Endothelial cell of umbilical vein (primary cell): ENCODE measurements at regions not wholly inside any gene's neighbourhood (a gene's known extent, or its start where the extent isn't known, plus 50 kb on each side); places are given as distances from the start of the nearest gene placed in this dataset.

Experiments used
- BruUV-seq: library from RNA; stranded (reverse); fragments of 400-500 nt; replicated peaks from 2 replicates; lab custom pipeline; 2021; lab: Mats Ljungman, UMichigan
- CTCF ChIA-PET: fragments of 300-600, 350-600 bp; sonication (Branson Sonifier 250); formaldehyde crosslinking; loops from one replicate; lab custom pipeline; 2021; ENCODE audit warnings: antibody characterized with exemption, inconsistent platforms; lab: Charles Lee
- POLR2A ChIA-PET: fragments of 300-600, 350-600 bp; sonication (Branson Sonifier 250); formaldehyde crosslinking; loops from one replicate; lab custom pipeline; 2021; ENCODE audit warnings: antibody characterized with exemption, inconsistent platforms; lab: Charles Lee
- DNase-seq: peaks from one replicate; pipeline ENCODE4 v3.0.0-alpha.2; 2011; ENCODE audit warnings: low read depth, low spot score
- FAIRE-seq: peaks from 2 replicates; lab custom pipeline; 2011; peaks lifted over from hg19 to GRCh38; lab: Jason Lieb, UNC
- H2AFZ ChIP-seq: 2 replicates; pipeline ENCODE4 v1.6.0; 2012; ENCODE audit warnings: low read depth, low read length, control low read depth, inconsistent platforms
- H3K27ac ChIP-seq: 2 replicates; pipeline ENCODE4 v1.5.1; 2011; ENCODE audit warnings: low read depth, mild to moderate bottlenecking, control low read depth, low read length, moderate library complexity; ENCODE audit not compliant: insufficient read depth
- H3K27me3 ChIP-seq, 2 experiments: 2 replicates each; pipeline versions ENCODE4 v1.6.0 to v1.6.1; 2011; ENCODE audit warnings: low read length in 2 of 2, mixed read lengths in 1 of 2; ENCODE audit not compliant: control insufficient read depth in 2 of 2, insufficient read depth in 2 of 2
- H3K36me3 ChIP-seq, 2 experiments: 2 replicates in 1 of 2; 3 replicates in 1 of 2; pipeline ENCODE4 v1.5.1; 2011; ENCODE audit warnings: low read length in 2 of 2, mild to moderate bottlenecking in 1 of 2, moderate library complexity in 1 of 2; ENCODE audit not compliant: control insufficient read depth in 2 of 2, insufficient read depth in 2 of 2; ENCODE audit errors: extremely low read depth in 1 of 2
- H3K4me1 ChIP-seq: 3 replicates; pipeline ENCODE4 v1.5.1; 2011; ENCODE audit warnings: mild to moderate bottlenecking, low read length; ENCODE audit not compliant: control insufficient read depth, insufficient read depth; ENCODE audit errors: extremely low read depth
- H3K4me2 ChIP-seq: 2 replicates; pipeline ENCODE4 v1.6.1; 2011; ENCODE audit warnings: low read length, control low read depth, mixed read lengths; ENCODE audit not compliant: insufficient read depth
- H3K4me3 ChIP-seq, 3 experiments: fragments of 200-600 bp in 1 of 3; sonication (generic), shearing (Covaris generic) in 1 of 3; replicated peaks in 1 of 3; 2 replicates each; pipeline ENCODE4 v1.5.1; 2011 to 2016; ENCODE audit warnings: control low read depth in 3 of 3, low read length in 3 of 3, mild to moderate bottlenecking in 2 of 3, inconsistent platforms in 1 of 3, low read depth in 1 of 3, moderate library complexity in 1 of 3; ENCODE audit not compliant: insufficient read depth in 1 of 3
- H3K79me2 ChIP-seq: 2 replicates; pipeline ENCODE4 v1.6.0; 2012; ENCODE audit warnings: low read length, inconsistent platforms; ENCODE audit not compliant: control insufficient read depth, insufficient read depth
- H3K9ac ChIP-seq: replicated peaks from 2 replicates; pipeline ENCODE3; 2011; ENCODE audit warnings: low read length, control low read depth; ENCODE audit not compliant: insufficient read depth; ENCODE audit errors: extremely low read depth
- H3K9me1 ChIP-seq: replicated peaks from 3 replicates; pipeline ENCODE4 v1.6.0; 2011; ENCODE audit warnings: mild to moderate bottlenecking, low read length; ENCODE audit not compliant: control insufficient read depth, insufficient read depth; ENCODE audit errors: extremely low read depth
- H3K9me3 ChIP-seq: replicated peaks from 2 replicates; pipeline ENCODE4 v1.5.1; 2012; ENCODE audit warnings: low read length, inconsistent platforms; ENCODE audit not compliant: control insufficient read depth, insufficient read depth
- H4K20me1 ChIP-seq: replicated peaks from 2 replicates; pipeline ENCODE3; 2011; ENCODE audit warnings: mild to moderate bottlenecking, low read length; ENCODE audit not compliant: control insufficient read depth, insufficient read depth; ENCODE audit errors: extremely low read depth
- CTCF ChIP-seq, 2 donors: IDR thresholded peaks; 1 replicate in 1 of 2; 2 replicates in 1 of 2; pipeline ENCODE4 v1.5.1; 2011; ENCODE audit warnings: low read length in 2 of 2, mild to moderate bottlenecking in 2 of 2, moderate library complexity in 2 of 2, control low read depth in 1 of 2, inconsistent platforms in 1 of 2, low read depth in 1 of 2; ENCODE audit not compliant: insufficient read depth in 1 of 2; ENCODE audit errors: extremely low read depth in 1 of 2
- EZH2 ChIP-seq: IDR thresholded peaks from 2 replicates; pipeline ENCODE4 v1.6.1; 2012; ENCODE audit warnings: borderline replicate concordance, low read depth, mild to moderate bottlenecking, moderate library complexity, low read length, inconsistent platforms; ENCODE audit not compliant: severe bottlenecking
- FOS ChIP-seq: IDR thresholded peaks from 2 replicates; pipeline ENCODE4 v1.6.1; 2011; ENCODE audit warnings: mild to moderate bottlenecking, low read length, moderate library complexity, borderline replicate concordance; ENCODE audit not compliant: insufficient read depth
- JUN ChIP-seq: IDR thresholded peaks from 2 replicates; pipeline ENCODE4 v1.6.1; 2011; ENCODE audit warnings: borderline replicate concordance, low read depth; ENCODE audit not compliant: insufficient read length, insufficient read depth
- MAX ChIP-seq: IDR thresholded peaks from 2 replicates; pipeline ENCODE4 v1.6.1; 2011; ENCODE audit not compliant: insufficient read depth, insufficient read length
- MYC ChIP-seq: IDR thresholded peaks from one replicate; pipeline ENCODE4 v1.6.1; 2011; ENCODE audit warnings: mild to moderate bottlenecking, low read depth, low read length
- POLR2A ChIP-seq: IDR thresholded peaks from 2 replicates; pipeline ENCODE4 v1.6.1; 2012; ENCODE audit warnings: low read depth, mild to moderate bottlenecking, control low read depth, low read length
- POLR2AphosphoS5 ChIP-seq: IDR thresholded peaks from 2 replicates; pipeline ENCODE4 v1.6.1; 2012; ENCODE audit warnings: low read depth, mild to moderate bottlenecking, control low read depth, low read length, moderate library complexity; ENCODE audit not compliant: insufficient read depth
- dilution Hi-C: fragments of 300-500 bp; cut with MboI; formaldehyde crosslinking; loops from one replicate; pipeline ENCODE4 v1.15.0; 2019; ENCODE audit warnings: low sequenced_read_pairs; ENCODE audit not compliant: extremely low pct_ligation_motif_present
- intact Hi-C: fragments of 100-400 bp; cut with micrococcal nuclease; formaldehyde crosslinking; loops from one replicate; pipeline ENCODE4 v1.10.0; 2022

GRCh38 chr6:54029187-54029586 is 82.1 kb upstream of the MLIP start:
- Histone ChIP-seq H3K9me3 (no peaks in the 10 kb centered on the region), H3K27ac (no peak overlapping the region), H3K9me1 (no peaks in the 10 kb centered on the region), H3K4me2 (no peak overlapping the region), H3K36me3 (no peaks in the 10 kb centered on the region), H3K9ac (no peak overlapping the region), H3K4me3 (no peak overlapping the region), H4K20me1 (no peaks in the 10 kb centered on the region), H3K27me3 (no peaks in the 10 kb centered on the region), H3K4me1 (no peaks in the 10 kb centered on the region), H2AFZ (no peak overlapping the region), H3K79me2 (no peaks in the 10 kb centered on the region)
- DNase-seq = no peak
- dilution Hi-C loops = no loop called here
- no TSS peak for BruUV-seq
- TF ChIP-seq FOS (no peak), POLR2A (no peak), CTCF (IDR thresholded peaks at IDR 0.05; ENCODE audit: extremely low read depth in 1 of 2, insufficient read depth in 1 of 2, low read depth in 1 of 2, low read length in 2 of 2) (no peak), MYC (no peak), MAX (no peak), JUN (no peak), POLR2AphosphoS5 (no peak), EZH2 (no peak)
- ChIA-PET POLR2A (no interaction called here), CTCF (no interaction called here)
- no peak for FAIRE-seq
- intact Hi-C loops = no loop called here
